Prostate gland (tissue), 2 donors: ENCODE measurements at regions not wholly inside any gene's neighbourhood (a gene's known extent, or its start where the extent isn't known, plus 50 kb on each side); places are given as distances from the start of the nearest gene placed in this dataset.

Source experiments
- DNase-seq: peaks from one replicate; pipeline ENCODE4 v3.0.0-alpha.2; 2019; ENCODE audit warnings: low spot score
- H3K27ac ChIP-seq, 2 donors: fragments of 200-600 bp; sonication (generic); 2 replicates each; pipeline ENCODE4 v1.5.1; 2017 to 2019
- H3K27me3 ChIP-seq: fragments of 200-600 bp; sonication (generic); replicated peaks from 2 replicates; pipeline ENCODE4 v1.5.1; 2019; ENCODE audit not compliant: insufficient read depth
- H3K36me3 ChIP-seq, 2 donors: fragments of 200-600 bp; sonication (generic); 1 replicate in 1 of 2; 2 replicates in 1 of 2; pipeline versions ENCODE4 v1.5.1 to v1.8.1; 2017 to 2019
- H3K4me1 ChIP-seq: fragments of 200-600 bp; sonication (generic); replicated peaks from 2 replicates; pipeline ENCODE4 v1.5.1; 2019
- H3K4me3 ChIP-seq, 2 donors: fragments of 200-600 bp; sonication (generic); 2 replicates each; pipeline ENCODE4 v1.5.1; 2017 to 2019
- H3K9me3 ChIP-seq: fragments of 200-600 bp; sonication (generic); 2 replicates; pipeline ENCODE4 v1.5.1; 2017
- CTCF ChIP-seq, 4 experiments: fragments of 200-600 bp in 2 of 4; fragments of 450-650 bp in 2 of 4; sonication (generic) in 2 of 4; IDR thresholded peaks; 1 replicate in 3 of 4; 2 replicates in 1 of 4; pipeline ENCODE4 v1.5.1; 2016 to 2019; ENCODE audit warnings: antibody characterized with exemption in 4 of 4, mild to moderate bottlenecking in 2 of 4, moderate library complexity in 2 of 4
- POLR2A ChIP-seq: fragments of 450-650 bp; IDR thresholded peaks from one replicate; pipeline ENCODE4 v1.6.1; 2016; ENCODE audit warnings: antibody characterized with exemption, mild to moderate bottlenecking
- POLR2AphosphoS5 ChIP-seq: sonication (generic); formaldehyde crosslinking; IDR thresholded peaks from one replicate; pipeline ENCODE4 v1.6.1; 2017; ENCODE audit warnings: antibody characterized with exemption
- WGBS: methylation state at CpG from one replicate; pipeline ENCODE4 v1.1.5; 2018; 5-methylcytosine and 5-hydroxymethylcytosine counted together
- intact Hi-C: fragments of 100-400 bp; cut with DNase I; formaldehyde crosslinking; loops from one replicate; pipeline ENCODE4 v1.14.2; 2022

- no peaks in the 10 kb centered on the region for H3K27me3 ChIP-seq
- intact Hi-C loops, result no loop called here
- DNase-seq, result no peak
- H3K4me3 ChIP-seq, result no peak overlapping the region
- H3K27ac ChIP-seq, result no peak overlapping the region
- no peaks in the 10 kb centered on the region for H3K4me1 ChIP-seq
- no peaks in the 10 kb centered on the region for H3K9me3 ChIP-seq
- 94% methylated on average over 10 of the region's 10 CpGs for WGBS
- no peaks in the 10 kb centered on the region for H3K36me3 ChIP-seq
- TF ChIP-seq CTCF (IDR thresholded peaks at IDR 0.05), result no peak
- no peak for TF ChIP-seq POLR2AphosphoS5
- no peak for TF ChIP-seq POLR2A
These were observed 245.8 kb downstream of the PLA2G4A start for GRCh38 chr1:187074445-187075048.

- Histone ChIP-seq H3K36me3 (no peaks in the 10 kb centered on the region), H3K9me3 (no peaks in the 10 kb centered on the region), H3K27ac (no peak overlapping the region), H3K4me3 (no peak overlapping the region), H3K27me3 (no peaks in the 10 kb centered on the region), H3K4me1 (no peaks in the 10 kb centered on the region)
- intact Hi-C loops, result no loop called here
- 16% methylated on average over 2 of the region's 2 CpGs for WGBS
- TF ChIP-seq POLR2AphosphoS5 (no peak), CTCF (IDR thresholded peaks at IDR 0.05) (no peak)
- DNase-seq, result no peak
These were observed 248.2 kb downstream of the PLA2G4A start for GRCh38 chr1:187076922-187077321.

GRCh38 chr1:187078321-187078720 is 249.6 kb downstream of the PLA2G4A start:
- 85% methylated on average over 3 of the region's 3 CpGs for WGBS

GRCh38 chr1:187078916-187079315 is 250.2 kb downstream of the PLA2G4A start:
- WGBS, result 73% methylated on average over 2 of the region's 2 CpGs
- no peaks in the 10 kb centered on the region for H3K36me3 ChIP-seq
- H3K27me3 ChIP-seq, result no peaks in the 10 kb centered on the region
- no peak for DNase-seq
- no peak overlapping the region for H3K27ac ChIP-seq
- H3K9me3 ChIP-seq, result no peaks in the 10 kb centered on the region
- intact Hi-C loops, result no loop called here
- no peaks in the 10 kb centered on the region for H3K4me1 ChIP-seq
- H3K4me3 ChIP-seq, result no peak overlapping the region
- no peak for TF ChIP-seq POLR2AphosphoS5
- no peak for TF ChIP-seq POLR2A
- TF ChIP-seq CTCF (IDR thresholded peaks at IDR 0.05), result no peak

More at GRCh38 chr1:187078321-187078720, 249.6 kb downstream of the PLA2G4A start:
- Histone ChIP-seq H3K4me3 (no peak overlapping the region), H3K27me3 (no peaks in the 10 kb centered on the region), H3K4me1 (no peaks in the 10 kb centered on the region), H3K27ac (no peak overlapping the region), H3K9me3 (no peaks in the 10 kb centered on the region), H3K36me3 (no peaks in the 10 kb centered on the region)
- DNase-seq, result no peak
- intact Hi-C loops, result no loop called here
- no peak for TF ChIP-seq POLR2AphosphoS5
- no peak for TF ChIP-seq POLR2A
- no peak for TF ChIP-seq CTCF (IDR thresholded peaks at IDR 0.05)

- H3K27me3 ChIP-seq, result no peaks in the 10 kb centered on the region
- H3K4me1 ChIP-seq, result no peaks in the 10 kb centered on the region
- TF ChIP-seq POLR2AphosphoS5 (no peak), CTCF (IDR thresholded peaks at IDR 0.05) (no peak), POLR2A (no peak)
- no peak overlapping the region for H3K27ac ChIP-seq
- H3K9me3 ChIP-seq, result no peaks in the 10 kb centered on the region
- no peaks in the 10 kb centered on the region for H3K36me3 ChIP-seq
- no peak for DNase-seq
- intact Hi-C loops, result no loop called here
- 87% methylated on average over 6 of the region's 6 CpGs for WGBS
- H3K4me3 ChIP-seq, result no peak overlapping the region
These were observed 250.6 kb downstream of the PLA2G4A start for GRCh38 chr1:187079330-187079729.
